ENCODE measurements at regions not wholly inside any gene's neighbourhood (a gene's known extent, or its start where the extent isn't known, plus 50 kb on each side); places are given as distances from the start of the nearest gene placed in this dataset.
A peak's percentile ranks its signal among the peaks of the same experiment; 100 is the strongest.

- Histone ChIP-seq H3K9ac (ENCODE audit: low read length in 3 of 3) (no peak overlapping the region), H3K4me3 (ENCODE audit: low read length in 3 of 3) (no peak overlapping the region), H3K36me3 (ENCODE audit: control insufficient read depth in 2 of 3, insufficient read depth in 3 of 3, low read length in 3 of 3) (no peaks in the 10 kb centered on the region), H3K4me1 (ENCODE audit: control insufficient read depth in 2 of 3, insufficient read depth in 2 of 3, low read depth in 1 of 3, low read length in 3 of 3) (no peaks in the 10 kb centered on the region), H3K27ac (ENCODE audit: low read depth in 2 of 2, low read length in 2 of 2) (no peak overlapping the region), H3K27me3 (ENCODE audit: control insufficient read depth, insufficient read depth, low read length) (no peaks in the 10 kb centered on the region), H3K9me3 (ENCODE audit: control insufficient read depth in 2 of 3, insufficient read depth in 1 of 3, low read length in 3 of 3) (no peaks in the 10 kb centered on the region)
- DNase-seq (no peak), FAIRE-seq (no peak)
- TF ChIP-seq CTCF (IDR thresholded peaks at IDR 0.05; ENCODE audit: borderline replicate concordance, extremely low read depth, insufficient read depth), result no peak
- intact Hi-C loops (cut with DNase I), result no loop called here
These were observed 191.4 kb downstream of the THBS2 start for GRCh38 chr6:169062272-169062671.

- FAIRE-seq, result no peak
These were observed 195.0 kb downstream of the THBS2 start for GRCh38 chr6:169058634-169059033.

GRCh38 chr6:169052462-169052861 is 201.2 kb downstream of the THBS2 start:
- TF ChIP-seq CTCF (IDR thresholded peaks at IDR 0.05; ENCODE audit: borderline replicate concordance, extremely low read depth, insufficient read depth), result no peak
- FAIRE-seq, result peak; percentile 17
- Histone ChIP-seq H3K4me3 (ENCODE audit: low read length in 3 of 3) (no peak overlapping the region), H3K27ac (ENCODE audit: low read depth in 2 of 2, low read length in 2 of 2) (no peak overlapping the region), H3K9me3 (ENCODE audit: control insufficient read depth in 2 of 3, insufficient read depth in 1 of 3, low read length in 3 of 3) (peaks cover 0 to 4% (median 0%) of the 10 kb centered on the region in 3 donors), H3K36me3 (ENCODE audit: control insufficient read depth in 2 of 3, insufficient read depth in 3 of 3, low read length in 3 of 3) (no peaks in the 10 kb centered on the region), H3K27me3 (ENCODE audit: control insufficient read depth, insufficient read depth, low read length) (no peaks in the 10 kb centered on the region), H3K9ac (ENCODE audit: low read length in 3 of 3) (no peak overlapping the region), H3K4me1 (ENCODE audit: control insufficient read depth in 2 of 3, insufficient read depth in 2 of 3, low read depth in 1 of 3, low read length in 3 of 3) (no peaks in the 10 kb centered on the region)
- no peak for DNase-seq
- intact Hi-C loops (cut with DNase I), result no loop called here

More at GRCh38 chr6:169058634-169059033, 195.0 kb downstream of the THBS2 start:
- intact Hi-C loops (cut with DNase I), result no loop called here
- Histone ChIP-seq H3K4me3 (ENCODE audit: low read length in 3 of 3) (no peak overlapping the region), H3K4me1 (ENCODE audit: control insufficient read depth in 2 of 3, insufficient read depth in 2 of 3, low read depth in 1 of 3, low read length in 3 of 3) (no peaks in the 10 kb centered on the region), H3K9ac (ENCODE audit: low read length in 3 of 3) (no peak overlapping the region), H3K9me3 (ENCODE audit: control insufficient read depth in 2 of 3, insufficient read depth in 1 of 3, low read length in 3 of 3) (peaks cover 0 to 4% (median 0%) of the 10 kb centered on the region in 3 donors), H3K27me3 (ENCODE audit: control insufficient read depth, insufficient read depth, low read length) (no peaks in the 10 kb centered on the region), H3K36me3 (ENCODE audit: control insufficient read depth in 2 of 3, insufficient read depth in 3 of 3, low read length in 3 of 3) (no peaks in the 10 kb centered on the region), H3K27ac (ENCODE audit: low read depth in 2 of 2, low read length in 2 of 2) (no peak overlapping the region)
- TF ChIP-seq CTCF (IDR thresholded peaks at IDR 0.05; ENCODE audit: borderline replicate concordance, extremely low read depth, insufficient read depth), result no peak
- DNase-seq, result no peak

GRCh38 chr6:169051371-169051770 is 202.3 kb downstream of the THBS2 start:
- FAIRE-seq (no peak), DNase-seq (no peak)
- Histone ChIP-seq H3K36me3 (ENCODE audit: control insufficient read depth in 2 of 3, insufficient read depth in 3 of 3, low read length in 3 of 3) (no peaks in the 10 kb centered on the region), H3K27ac (ENCODE audit: low read depth in 2 of 2, low read length in 2 of 2) (no peak overlapping the region), H3K4me3 (ENCODE audit: low read length in 3 of 3) (no peak overlapping the region), H3K27me3 (ENCODE audit: control insufficient read depth, insufficient read depth, low read length) (no peaks in the 10 kb centered on the region), H3K9ac (ENCODE audit: low read length in 3 of 3) (no peak overlapping the region), H3K4me1 (ENCODE audit: control insufficient read depth in 2 of 3, insufficient read depth in 2 of 3, low read depth in 1 of 3, low read length in 3 of 3) (no peaks in the 10 kb centered on the region), H3K9me3 (ENCODE audit: control insufficient read depth in 2 of 3, insufficient read depth in 1 of 3, low read length in 3 of 3) (peaks cover 0 to 4% (median 0%) of the 10 kb centered on the region in 3 donors)
- no peak for TF ChIP-seq CTCF (IDR thresholded peaks at IDR 0.05; ENCODE audit: borderline replicate concordance, extremely low read depth, insufficient read depth)
- intact Hi-C loops (cut with DNase I), result no loop called here
